AG10803 (cell line): ENCODE measurements at regions not wholly inside any gene's neighbourhood (a gene's known extent, or its start where the extent isn't known, plus 50 kb on each side); places are given as distances from the start of the nearest gene placed in this dataset.
A peak's percentile ranks its signal among the peaks of the same experiment; 100 is the strongest.

ENCODE experiments used
- DNase-seq: peaks from one replicate; pipeline ENCODE4 v3.0.0; 2010; ENCODE audit warnings: low read depth
- H3K4me3 ChIP-seq: 2 replicates; pipeline ENCODE4 v1.5.1; 2011; ENCODE audit warnings: mild to moderate bottlenecking, low read length, control low read depth
- TF ChIP-seq, protein P1 (sequence below): conservative IDR thresholded peaks from 2 replicates; pipeline ENCODE4 v1.5.1; 2011; ENCODE audit warnings: mild to moderate bottlenecking, low read length, control low read depth, inconsistent platforms

DNA sequence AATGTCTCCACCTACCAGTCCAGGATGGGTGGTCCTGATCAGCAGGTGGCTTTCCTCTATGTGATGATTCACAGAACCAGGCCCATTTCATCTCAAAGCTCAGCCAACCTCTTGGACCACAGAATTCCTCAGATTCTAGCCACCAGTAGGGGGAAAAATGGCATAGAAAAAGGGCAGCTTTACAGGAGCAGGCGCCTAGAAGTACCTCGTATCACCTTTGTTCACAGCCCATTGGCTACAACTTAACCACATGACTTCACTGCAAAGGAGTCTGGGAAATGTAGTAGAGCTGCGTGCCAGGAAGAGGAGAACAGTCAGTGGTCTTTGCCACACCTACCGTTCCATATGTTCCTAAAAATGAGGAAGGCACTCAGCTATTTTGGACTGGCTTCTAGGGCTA, 62.8 kb upstream of the DTNA start:
- no peak for DNase-seq
- H3K4me3 ChIP-seq, result no peak overlapping the region
- TF ChIP-seq, protein P1, sequence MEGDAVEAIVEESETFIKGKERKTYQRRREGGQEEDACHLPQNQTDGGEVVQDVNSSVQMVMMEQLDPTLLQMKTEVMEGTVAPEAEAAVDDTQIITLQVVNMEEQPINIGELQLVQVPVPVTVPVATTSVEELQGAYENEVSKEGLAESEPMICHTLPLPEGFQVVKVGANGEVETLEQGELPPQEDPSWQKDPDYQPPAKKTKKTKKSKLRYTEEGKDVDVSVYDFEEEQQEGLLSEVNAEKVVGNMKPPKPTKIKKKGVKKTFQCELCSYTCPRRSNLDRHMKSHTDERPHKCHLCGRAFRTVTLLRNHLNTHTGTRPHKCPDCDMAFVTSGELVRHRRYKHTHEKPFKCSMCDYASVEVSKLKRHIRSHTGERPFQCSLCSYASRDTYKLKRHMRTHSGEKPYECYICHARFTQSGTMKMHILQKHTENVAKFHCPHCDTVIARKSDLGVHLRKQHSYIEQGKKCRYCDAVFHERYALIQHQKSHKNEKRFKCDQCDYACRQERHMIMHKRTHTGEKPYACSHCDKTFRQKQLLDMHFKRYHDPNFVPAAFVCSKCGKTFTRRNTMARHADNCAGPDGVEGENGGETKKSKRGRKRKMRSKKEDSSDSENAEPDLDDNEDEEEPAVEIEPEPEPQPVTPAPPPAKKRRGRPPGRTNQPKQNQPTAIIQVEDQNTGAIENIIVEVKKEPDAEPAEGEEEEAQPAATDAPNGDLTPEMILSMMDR, result no peak

GRCh38 chr18:34648269-34648985, 61.7 kb upstream of the DTNA start:
- no peak overlapping the region for H3K4me3 ChIP-seq
- TF ChIP-seq, protein P1, result no peak
- no peak for DNase-seq

- TF ChIP-seq, protein P1, result no peak
- H3K4me3 ChIP-seq, result no peak overlapping the region
- DNase-seq, result no peak
Observed at GRCh38 chr18:34649080-34649479, 61.0 kb upstream of the DTNA start.

GRCh38 chr18:34650121-34650545, 60.0 kb upstream of the DTNA start:
- TF ChIP-seq, protein P1, result no peak
- no peak overlapping the region for H3K4me3 ChIP-seq
- peak; percentile 73 for DNase-seq

DNA sequence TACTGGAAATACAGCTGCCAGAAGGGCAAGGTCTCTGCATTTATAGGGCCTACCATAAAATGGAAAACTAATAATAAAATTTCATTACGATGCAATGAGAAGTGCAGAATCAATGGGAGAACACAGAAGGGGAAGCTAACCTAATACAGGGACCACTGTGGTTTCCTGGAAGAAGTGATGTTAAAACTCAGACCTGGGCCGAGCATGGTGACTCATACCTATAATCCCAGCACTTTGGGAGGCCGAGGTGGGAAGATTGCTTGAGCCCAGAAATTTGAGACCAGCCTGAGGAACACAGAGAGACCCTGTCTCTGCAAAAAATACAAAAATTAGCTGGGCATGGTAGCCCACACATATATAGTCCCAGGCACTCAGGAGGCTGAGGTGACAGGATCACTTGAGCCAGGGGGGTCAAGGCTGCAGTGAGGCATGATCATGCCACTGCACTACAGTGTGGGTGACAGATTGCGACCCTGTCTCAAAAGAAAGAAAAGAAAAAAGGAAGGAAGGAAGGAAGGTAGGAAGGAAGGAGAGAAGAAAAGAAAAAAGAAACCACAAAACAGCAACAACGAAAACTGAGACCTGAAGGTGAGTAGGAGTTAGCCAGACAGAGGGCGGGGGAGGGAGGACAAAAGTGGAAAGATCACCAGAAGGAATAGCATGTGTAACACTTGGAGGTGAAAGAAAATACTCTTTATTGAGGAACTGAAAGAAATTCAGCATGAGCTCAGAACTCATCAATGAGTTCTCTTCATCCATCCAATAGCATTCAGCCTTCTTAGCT, 58.3 kb upstream of the DTNA start:
- TF ChIP-seq, protein P1, result no peak
- DNase-seq, result no peak
- no peak overlapping the region for H3K4me3 ChIP-seq

GRCh38 chr18:34655131-34655530, 55.0 kb upstream of the DTNA start:
- H3K4me3 ChIP-seq, result no peak overlapping the region
- no peak for DNase-seq
- TF ChIP-seq, protein P1, result no peak
